ENCODE measurements at regions not wholly inside any gene's neighbourhood (a gene's known extent, or its start where the extent isn't known, plus 50 kb on each side); places are given as distances from the start of the nearest gene placed in this dataset.
"Not testable (repeated sequence)": the region's sequence is repeated elsewhere in the genome, so short reads cannot be mapped to it uniquely, and the experiment has no call there.

- ATAC-seq (peak; percentile 96 to 98 (median 98)), DNase-seq (peak; percentile 69 to 82 (median 78))
- H3K4me3 ChIP-seq: peak overlapping the region in 11 of 12 donors; percentile 14 to 49 (median 41)
- peaks cover 0 to 33% (median 21%) of the 10 kb centered on the region in 12 donors for H3K4me1 ChIP-seq
- H3K27ac ChIP-seq: peak overlapping the region in 1 of 12 donors; percentile 18
- 7 to 12% (median 8%) methylated on average over 21 to 38 of the region's 38 CpGs for WGBS, 4 donors
- intact Hi-C loops (cut with DNase I): loop anchor here in 9 of 10 donors (2.0 to 10.0 kb wide), 7 partner anchors 130 to 520 kb away; partner anchors contain the start of gene MZT2A (in 1 of the 9)
- not testable (repeated sequence) for H3K9me3 ChIP-seq, H3K36me3 ChIP-seq
- TF ChIP-seq CTCF (IDR thresholded peaks at IDR 0.05): peak; percentile 42 to 68 (median 60)
- H3K27me3 ChIP-seq: peaks cover 0 to 24% (median 4%) of the 10 kb centered on the region in 9 donors
These were observed 145.0 kb downstream of the CCDC74A start for GRCh38 chr2:131672471-131673399.

GRCh38 chr2:131673400-131674173, 145.9 kb downstream of the CCDC74A start:
- Histone ChIP-seq H3K27ac (no peak overlapping the region), H3K9me3 (peaks cover 0 to 4% (median under 1%) of the 10 kb centered on the region in 12 donors), H3K4me1 (peaks cover 0 to 33% (median 21%) of the 10 kb centered on the region in 12 donors), H3K4me3 (peak overlapping the region; percentile 14 to 49 (median 41)), H3K36me3 (no peaks in the 10 kb centered on the region), H3K27me3 (peaks cover 0 to 24% (median 4%) of the 10 kb centered on the region in 9 donors)
- DNase-seq: peak; percentile 76 to 90 (median 80)
- ATAC-seq: peak; percentile 80 to 98 (median 94)
- no peak for TF ChIP-seq POLR2A (IDR thresholded peaks at IDR 0.05)
- TF ChIP-seq CTCF (IDR thresholded peaks at IDR 0.05): peak; percentile 82 to 94 (median 88)
- intact Hi-C loops (cut with DNase I): loop anchor here in 9 of 10 donors (2.0 to 10.0 kb wide), 8 partner anchors 127 to 521 kb away; partner anchors contain the start of gene MZT2A (in 1 of the 9)
- WGBS, 4 donors: 2 to 3% (median 2%) methylated on average over 15 to 48 of the region's 48 CpGs

GRCh38 chr2:131674174-131674507, 146.5 kb downstream of the CCDC74A start:
- Histone ChIP-seq H3K27ac (no peak overlapping the region), H3K27me3 (peaks cover 0 to 24% (median 4%) of the 10 kb centered on the region in 9 donors)
- intact Hi-C loops (cut with DNase I): loop anchor here in 9 of 10 donors (2.0 to 10.0 kb wide), 8 partner anchors 127 to 522 kb away; partner anchors contain the start of gene MZT2A (in 1 of the 9)

GRCh38 chr2:131681611-131682121, 154.0 kb downstream of the CCDC74A start:
- H3K36me3 ChIP-seq; intact Hi-C loops (cut with DNase I); H3K9me3 ChIP-seq: not testable (repeated sequence)
- ATAC-seq: peak; percentile 19 to 67 (median 61)
- H3K4me3 ChIP-seq: peak overlapping the region; percentile 16 to 87 (median 76)
- H3K4me1 ChIP-seq: peaks cover 0 to 16% (median 0%) of the 10 kb centered on the region in 12 donors
- peak overlapping the region; percentile 38 to 88 (median 83) for H3K27ac ChIP-seq
- 25 to 47% (median 33%) methylated on average over 7 to 10 of the region's 10 CpGs for WGBS, 4 donors
- peaks cover 0 to 17% (median under 1%) of the 10 kb centered on the region in 9 donors for H3K27me3 ChIP-seq
- DNase-seq: peak in 2 of 5 donors; percentile 24 to 57

More at GRCh38 chr2:131674174-131674507, 146.5 kb downstream of the CCDC74A start:
- no peak for ATAC-seq
- H3K4me3 ChIP-seq: peak overlapping the region in 8 of 12 donors; percentile 23 to 49 (median 42)
- TF ChIP-seq CTCF (IDR thresholded peaks at IDR 0.05) (peak in 2 of 12 donors; percentile 10 to 22), POLR2A (IDR thresholded peaks at IDR 0.05) (no peak)
- no peaks in the 10 kb centered on the region for H3K36me3 ChIP-seq
- 5 to 7% (median 6%) methylated on average over 6 of the region's 6 CpGs for WGBS, 4 donors
- H3K4me1 ChIP-seq: peaks cover 0 to 33% (median 21%) of the 10 kb centered on the region in 12 donors
- no peak for DNase-seq
- no peaks in the 10 kb centered on the region for H3K9me3 ChIP-seq

Data from heart left ventricle (tissue), 16 donors.